Trophoblast cell (in vitro differentiated cells and primary cell): ENCODE measurements at regions not wholly inside any gene's neighbourhood (a gene's known extent, or its start where the extent isn't known, plus 50 kb on each side); places are given as distances from the start of the nearest gene placed in this dataset.

Experiments
- DNase-seq, 2 donors: peaks; one replicate each; pipeline ENCODE4 v3.0.0-alpha.2; 2016
- H2AFZ ChIP-seq: 2 replicates; pipeline ENCODE4 v1.6.1; 2013; ENCODE audit warnings: low read length, moderate library complexity, mild to moderate bottlenecking; ENCODE audit not compliant: insufficient read depth, poor library complexity
- H2AK5ac ChIP-seq: 2 replicates; pipeline ENCODE4 v1.6.1; 2013; ENCODE audit warnings: mild to moderate bottlenecking, low read length
- H2BK120ac ChIP-seq: 2 replicates; pipeline ENCODE4 v1.6.1; 2013; ENCODE audit warnings: low read length, mild to moderate bottlenecking, moderate library complexity; ENCODE audit not compliant: insufficient read depth, poor library complexity
- H2BK12ac ChIP-seq: 2 replicates; pipeline ENCODE4 v1.6.1; 2013; ENCODE audit warnings: mild to moderate bottlenecking, low read length, moderate library complexity
- H2BK5ac ChIP-seq: 2 replicates; pipeline ENCODE4 v1.6.1; 2013; ENCODE audit warnings: low read length, low read depth, moderate library complexity, mild to moderate bottlenecking; ENCODE audit not compliant: poor library complexity
- H3K14ac ChIP-seq: 2 replicates; pipeline ENCODE4 v1.6.1; 2013; ENCODE audit warnings: mild to moderate bottlenecking, low read length
- H3K18ac ChIP-seq: 2 replicates; pipeline ENCODE4 v1.6.1; 2013; ENCODE audit warnings: mild to moderate bottlenecking, low read length
- H3K23ac ChIP-seq: 2 replicates; pipeline ENCODE4 v1.6.1; 2013; ENCODE audit warnings: low read length
- H3K27ac ChIP-seq: 2 replicates; pipeline ENCODE4 v1.5.1; 2013; ENCODE audit warnings: low read depth, mild to moderate bottlenecking, inconsistent platforms, low read length, moderate library complexity
- H3K27me3 ChIP-seq: 2 replicates; pipeline ENCODE4 v1.6.1; 2013; ENCODE audit warnings: inconsistent platforms, mild to moderate bottlenecking, low read length, moderate library complexity; ENCODE audit not compliant: insufficient read depth
- H3K36me3 ChIP-seq, 2 experiments: 1 replicate in 1 of 2; 2 replicates in 1 of 2; pipeline ENCODE4 v1.6.1; 2013; ENCODE audit warnings: low read length in 2 of 2, mild to moderate bottlenecking in 2 of 2, moderate library complexity in 1 of 2; ENCODE audit not compliant: insufficient read depth in 2 of 2, control insufficient read depth in 1 of 2
- H3K4ac ChIP-seq: 2 replicates; pipeline ENCODE4 v1.6.1; 2013; ENCODE audit warnings: low read depth, mild to moderate bottlenecking, low read length, moderate library complexity
- H3K4me1 ChIP-seq, 2 experiments: 1 replicate in 1 of 2; 2 replicates in 1 of 2; pipeline ENCODE4 v1.6.1; 2013; ENCODE audit warnings: low read length in 2 of 2, mild to moderate bottlenecking in 2 of 2, moderate library complexity in 1 of 2; ENCODE audit not compliant: insufficient read depth in 2 of 2, control insufficient read depth in 1 of 2
- H3K4me2 ChIP-seq: 2 replicates; pipeline ENCODE4 v1.6.1; 2013; ENCODE audit warnings: inconsistent platforms, mild to moderate bottlenecking, low read length, moderate library complexity
- H3K4me3 ChIP-seq: 2 replicates; pipeline ENCODE4 v1.5.1; 2013; ENCODE audit warnings: mild to moderate bottlenecking, low read depth, low read length, inconsistent platforms
- H3K79me1 ChIP-seq: one replicate; pipeline ENCODE4 v1.6.1; 2013; ENCODE audit warnings: low read length
- H3K79me2 ChIP-seq: 2 replicates; pipeline ENCODE4 v1.6.1; 2013; ENCODE audit warnings: low read length, mild to moderate bottlenecking; ENCODE audit not compliant: control insufficient read depth, insufficient read depth, poor library complexity
- H3K9ac ChIP-seq: 2 replicates; pipeline ENCODE4 v1.6.1; 2013; ENCODE audit warnings: mild to moderate bottlenecking, low read length
- H3K9me3 ChIP-seq: 2 replicates; pipeline ENCODE4 v1.6.1; 2013; ENCODE audit warnings: low read depth, mild to moderate bottlenecking, control low read depth, inconsistent platforms, low read length; ENCODE audit not compliant: insufficient read depth
- H4K12ac ChIP-seq: 2 replicates; pipeline ENCODE4 v1.6.1; 2013; ENCODE audit warnings: low read depth, mild to moderate bottlenecking, low read length, moderate library complexity
- H4K8ac ChIP-seq: 2 replicates; pipeline ENCODE4 v1.6.1; 2013; ENCODE audit warnings: low read depth, mild to moderate bottlenecking, low read length, moderate library complexity
- H4K91ac ChIP-seq: one replicate; pipeline ENCODE4 v1.6.1; 2013; ENCODE audit warnings: low read depth, mild to moderate bottlenecking, low read length, moderate library complexity
- WGBS: extraction: QIAGEN DNeasy Blood & Tissue Kit; methylation state at CpG from one replicate; pipeline ENCODE4 v1.1.7; 2013; ENCODE audit warnings: missing lambda C conversion rate; ENCODE audit not compliant: insufficient read length, insufficient coverage; ENCODE audit errors: extremely low coverage; 5-methylcytosine and 5-hydroxymethylcytosine counted together

DNA sequence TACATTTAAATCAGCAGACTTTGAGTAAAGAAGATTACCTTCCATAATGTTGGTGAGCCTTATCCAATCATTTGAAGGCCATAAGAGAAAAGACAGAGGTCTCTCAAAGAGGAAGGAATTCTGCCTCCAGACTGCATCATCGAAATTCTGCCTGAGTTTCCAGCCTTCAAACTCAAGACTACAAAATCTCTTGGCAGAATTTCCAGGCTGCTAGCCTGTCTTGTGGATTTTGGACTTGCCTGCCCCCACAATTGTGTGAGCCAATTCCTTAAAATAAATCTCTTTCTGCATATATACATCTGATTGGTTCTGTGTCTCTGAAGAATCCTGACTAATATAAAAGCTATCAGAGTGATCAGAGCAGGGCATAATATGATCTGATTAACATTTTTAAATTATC lies 216.6 kb upstream of the CPHXL start:
- Histone ChIP-seq H3K27ac (no peak overlapping the region), H3K79me1 (no peaks in the 10 kb centered on the region), H3K18ac (no peak overlapping the region), H2BK120ac (no peak overlapping the region), H3K9ac (no peak overlapping the region), H2BK12ac (no peak overlapping the region), H3K9me3 (no peaks in the 10 kb centered on the region), H4K91ac (no peak overlapping the region), H3K79me2 (no peaks in the 10 kb centered on the region), H3K14ac (no peak overlapping the region), H3K4me2 (no peak overlapping the region), H2BK5ac (no peak overlapping the region), H3K4me3 (no peak overlapping the region), H3K27me3 (no peaks in the 10 kb centered on the region), H4K12ac (no peak overlapping the region), H3K23ac (no peak overlapping the region), H2AFZ (no peak overlapping the region), H3K36me3 (no peaks in the 10 kb centered on the region), H2AK5ac (no peak overlapping the region), H3K4me1 (peaks cover 0 to 4% of the 10 kb centered on the region in 2 experiments), H4K8ac (no peak overlapping the region), H3K4ac (no peak overlapping the region)
- no peak for DNase-seq
- WGBS, result no CpG with 5 or more reads among the region's 1 CpG

- no peak overlapping the region for H3K18ac ChIP-seq
- no CpG with 5 or more reads among the region's 6 CpGs for WGBS
- H3K27ac ChIP-seq, result no peak overlapping the region
- H3K4ac ChIP-seq, result no peak overlapping the region
- no peak overlapping the region for H4K8ac ChIP-seq
- DNase-seq, result no peak
- no peak overlapping the region for H4K12ac ChIP-seq
- H2AK5ac ChIP-seq, result no peak overlapping the region
- no peaks in the 10 kb centered on the region for H3K27me3 ChIP-seq
- H2BK12ac ChIP-seq, result no peak overlapping the region
- H3K79me1 ChIP-seq, result no peaks in the 10 kb centered on the region
- no peak overlapping the region for H2AFZ ChIP-seq
- no peaks in the 10 kb centered on the region for H3K36me3 ChIP-seq
- no peaks in the 10 kb centered on the region for H3K9me3 ChIP-seq
- peaks cover 0 to 1% of the 10 kb centered on the region in 2 experiments for H3K4me1 ChIP-seq
- H2BK120ac ChIP-seq, result no peak overlapping the region
- no peak overlapping the region for H3K14ac ChIP-seq
- H4K91ac ChIP-seq, result no peak overlapping the region
- no peak overlapping the region for H3K4me3 ChIP-seq
- no peak overlapping the region for H2BK5ac ChIP-seq
- H3K23ac ChIP-seq, result no peak overlapping the region
- H3K9ac ChIP-seq, result no peak overlapping the region
- no peaks in the 10 kb centered on the region for H3K79me2 ChIP-seq
- no peak overlapping the region for H3K4me2 ChIP-seq
Observed at GRCh38 chr16:75943705-75944514, 217.6 kb upstream of the CPHXL start.

GRCh38 chr16:75945916-75946457 lies 219.7 kb upstream of the CPHXL start:
- Histone ChIP-seq H3K23ac (no peak overlapping the region), H3K36me3 (no peaks in the 10 kb centered on the region), H2BK12ac (no peak overlapping the region), H4K91ac (no peak overlapping the region), H4K8ac (no peak overlapping the region), H4K12ac (no peak overlapping the region), H3K9me3 (no peaks in the 10 kb centered on the region), H3K79me2 (no peaks in the 10 kb centered on the region), H2AFZ (no peak overlapping the region), H3K9ac (no peak overlapping the region), H3K14ac (no peak overlapping the region), H3K4me2 (no peak overlapping the region), H3K18ac (no peak overlapping the region), H3K27me3 (no peaks in the 10 kb centered on the region), H2BK5ac (no peak overlapping the region), H2BK120ac (no peak overlapping the region), H3K27ac (no peak overlapping the region), H3K4me1 (no peaks in the 10 kb centered on the region), H2AK5ac (no peak overlapping the region), H3K79me1 (no peaks in the 10 kb centered on the region), H3K4me3 (no peak overlapping the region), H3K4ac (no peak overlapping the region)
- DNase-seq, result no peak
- WGBS, result no CpG with 5 or more reads among the region's 8 CpGs

DNA sequence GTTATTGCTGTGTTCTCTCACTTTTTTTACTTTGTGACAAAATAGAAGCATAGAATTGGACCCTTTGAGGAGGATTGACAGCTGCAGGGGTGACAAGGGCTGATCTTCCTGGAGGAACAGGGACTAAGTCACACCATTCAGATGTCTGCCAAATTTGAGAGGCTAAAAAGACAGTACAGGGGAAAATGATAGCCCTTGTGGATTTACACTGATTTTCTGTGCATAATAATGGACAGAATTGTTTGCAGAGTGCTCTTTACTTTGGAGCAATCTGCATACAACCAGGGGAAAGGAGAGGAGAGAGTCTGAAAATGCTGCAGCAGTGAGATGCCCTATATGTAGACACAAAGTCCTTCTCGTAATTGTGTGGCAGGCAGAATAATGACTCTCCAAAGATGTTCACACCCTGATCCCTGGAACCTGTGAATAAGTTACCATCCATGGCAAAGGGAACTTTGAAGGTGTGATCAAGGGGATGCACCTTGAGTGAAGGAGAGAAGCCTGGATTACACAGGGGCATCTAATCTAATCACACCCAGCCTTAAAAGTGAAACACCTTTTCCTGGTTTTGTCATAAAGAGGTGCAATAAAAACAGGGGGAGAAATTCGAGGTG lies 221.4 kb upstream of the CPHXL start:
- H3K79me1 ChIP-seq, result no peaks in the 10 kb centered on the region
- H2BK120ac ChIP-seq, result no peak overlapping the region
- H3K4me1 ChIP-seq, result no peaks in the 10 kb centered on the region
- WGBS, result no CpG with 5 or more reads among the region's 2 CpGs
- no peaks in the 10 kb centered on the region for H3K9me3 ChIP-seq
- no peak overlapping the region for H3K4me3 ChIP-seq
- H2AFZ ChIP-seq, result no peak overlapping the region
- H3K18ac ChIP-seq, result no peak overlapping the region
- H3K4ac ChIP-seq, result no peak overlapping the region
- H2BK12ac ChIP-seq, result no peak overlapping the region
- H3K4me2 ChIP-seq, result no peak overlapping the region
- no peak overlapping the region for H2BK5ac ChIP-seq
- H3K79me2 ChIP-seq, result no peaks in the 10 kb centered on the region
- H2AK5ac ChIP-seq, result no peak overlapping the region
- H4K91ac ChIP-seq, result no peak overlapping the region
- H3K27me3 ChIP-seq, result no peaks in the 10 kb centered on the region
- no peak for DNase-seq
- no peak overlapping the region for H4K8ac ChIP-seq
- H4K12ac ChIP-seq, result no peak overlapping the region
- H3K9ac ChIP-seq, result no peak overlapping the region
- H3K23ac ChIP-seq, result no peak overlapping the region
- no peak overlapping the region for H3K14ac ChIP-seq
- H3K36me3 ChIP-seq, result no peaks in the 10 kb centered on the region
- H3K27ac ChIP-seq, result no peak overlapping the region
